HCT116 (cell line): ENCODE measurements at regions not wholly inside any gene's neighbourhood (a gene's known extent, or its start where the extent isn't known, plus 50 kb on each side); places are given as distances from the start of the nearest gene placed in this dataset.

Experiments
- POLR2A ChIP-seq: IDR thresholded peaks from 2 replicates; pipeline ENCODE4 v1.7.0; 2011; ENCODE audit warnings: borderline replicate concordance; ENCODE audit not compliant: insufficient read depth, insufficient read length; ENCODE audit errors: extremely low read depth
- POLR2AphosphoS5 ChIP-seq: IDR thresholded peaks from 2 replicates; pipeline ENCODE4 v1.6.1; 2011; ENCODE audit warnings: mild to moderate bottlenecking, low read depth, low read length, moderate library complexity
- SIN3A ChIP-seq: IDR thresholded peaks from 2 replicates; pipeline ENCODE4 v1.6.1; 2012; ENCODE audit warnings: low read depth
- TF ChIP-seq, protein P1 (sequence below), 3 experiments: fragments of 200-600 bp in 1 of 3; sonication (generic) in 1 of 3; IDR thresholded peaks in 2 of 3; conservative IDR thresholded peaks in 1 of 3; 2 replicates each; pipeline ENCODE4 v1.5.1; 2012 to 2017; ENCODE audit warnings: low read depth in 2 of 3, low read length in 2 of 3, antibody characterized with exemption in 1 of 3, borderline replicate concordance in 1 of 3, control low read depth in 1 of 3, mild to moderate bottlenecking in 1 of 3, mixed read lengths in 1 of 3, mixed run types in 1 of 3, moderate library complexity in 1 of 3; ENCODE audit not compliant: insufficient read depth in 1 of 3
- TF ChIP-seq, protein P2 (sequence below): IDR thresholded peaks from 2 replicates; pipeline ENCODE4 v1.6.1; 2012

DNA sequence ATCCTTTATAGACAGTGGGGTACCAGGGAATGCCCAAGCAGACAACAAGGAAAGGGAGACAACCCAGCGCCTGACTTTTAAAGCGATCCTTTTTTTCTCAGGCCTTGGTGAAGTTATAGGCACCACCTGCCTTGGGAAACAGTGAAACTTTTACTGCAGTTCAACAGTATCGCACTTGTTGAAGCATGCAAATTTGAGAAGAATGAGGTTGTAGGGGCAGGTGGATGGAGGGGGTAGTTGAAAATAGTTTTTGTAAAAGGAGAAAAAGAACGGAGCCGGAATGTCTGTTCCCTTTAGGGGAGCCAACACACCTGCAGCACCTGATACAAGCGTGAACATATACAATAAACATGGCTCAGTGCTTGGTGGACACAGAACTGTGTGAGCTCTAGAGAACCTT is 190.2 kb upstream of the NR3C1 start:
- no peak for TF ChIP-seq POLR2AphosphoS5
- no peak for TF ChIP-seq SIN3A
- TF ChIP-seq, protein P1, sequence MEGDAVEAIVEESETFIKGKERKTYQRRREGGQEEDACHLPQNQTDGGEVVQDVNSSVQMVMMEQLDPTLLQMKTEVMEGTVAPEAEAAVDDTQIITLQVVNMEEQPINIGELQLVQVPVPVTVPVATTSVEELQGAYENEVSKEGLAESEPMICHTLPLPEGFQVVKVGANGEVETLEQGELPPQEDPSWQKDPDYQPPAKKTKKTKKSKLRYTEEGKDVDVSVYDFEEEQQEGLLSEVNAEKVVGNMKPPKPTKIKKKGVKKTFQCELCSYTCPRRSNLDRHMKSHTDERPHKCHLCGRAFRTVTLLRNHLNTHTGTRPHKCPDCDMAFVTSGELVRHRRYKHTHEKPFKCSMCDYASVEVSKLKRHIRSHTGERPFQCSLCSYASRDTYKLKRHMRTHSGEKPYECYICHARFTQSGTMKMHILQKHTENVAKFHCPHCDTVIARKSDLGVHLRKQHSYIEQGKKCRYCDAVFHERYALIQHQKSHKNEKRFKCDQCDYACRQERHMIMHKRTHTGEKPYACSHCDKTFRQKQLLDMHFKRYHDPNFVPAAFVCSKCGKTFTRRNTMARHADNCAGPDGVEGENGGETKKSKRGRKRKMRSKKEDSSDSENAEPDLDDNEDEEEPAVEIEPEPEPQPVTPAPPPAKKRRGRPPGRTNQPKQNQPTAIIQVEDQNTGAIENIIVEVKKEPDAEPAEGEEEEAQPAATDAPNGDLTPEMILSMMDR (IDR thresholded peaks at IDR 0.05 in 2 of 3, conservative IDR thresholded peaks at IDR 0.05 in 1 of 3; ENCODE audit: borderline replicate concordance in 1 of 3, insufficient read depth in 1 of 3, low read depth in 2 of 3, low read length in 2 of 3) = no peak
- no peak for TF ChIP-seq POLR2A
- TF ChIP-seq, protein P2, sequence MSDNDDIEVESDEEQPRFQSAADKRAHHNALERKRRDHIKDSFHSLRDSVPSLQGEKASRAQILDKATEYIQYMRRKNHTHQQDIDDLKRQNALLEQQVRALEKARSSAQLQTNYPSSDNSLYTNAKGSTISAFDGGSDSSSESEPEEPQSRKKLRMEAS = no peak
